ENCODE measurements at regions not wholly inside any gene's neighbourhood (a gene's known extent, or its start where the extent isn't known, plus 50 kb on each side); places are given as distances from the start of the nearest gene placed in this dataset.
"Not testable (repeated sequence)": the region's sequence is repeated elsewhere in the genome, so short reads cannot be mapped to it uniquely, and the experiment has no call there.

DNA sequence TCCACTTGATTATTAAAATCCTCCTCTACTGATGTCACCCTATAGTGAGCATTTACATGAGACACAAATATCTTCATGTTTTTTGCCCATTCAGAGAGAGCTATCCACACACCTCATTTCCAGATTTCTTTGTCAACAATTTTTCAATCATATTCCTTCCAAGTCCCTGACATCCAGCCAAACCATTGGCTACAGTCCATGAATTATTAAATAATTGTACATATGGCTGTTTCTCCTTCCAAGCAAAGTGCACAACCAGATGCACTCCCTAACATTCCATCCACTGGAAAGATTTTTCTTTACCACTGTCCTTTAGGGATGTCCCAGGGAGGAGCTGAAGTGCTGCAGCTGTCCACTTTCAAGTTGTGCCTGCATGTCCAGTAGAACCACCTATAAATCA, 328.0 kb upstream of the MDFIC2 start:
- DNase-seq (ENCODE audit: low read depth) = no peak

DNA sequence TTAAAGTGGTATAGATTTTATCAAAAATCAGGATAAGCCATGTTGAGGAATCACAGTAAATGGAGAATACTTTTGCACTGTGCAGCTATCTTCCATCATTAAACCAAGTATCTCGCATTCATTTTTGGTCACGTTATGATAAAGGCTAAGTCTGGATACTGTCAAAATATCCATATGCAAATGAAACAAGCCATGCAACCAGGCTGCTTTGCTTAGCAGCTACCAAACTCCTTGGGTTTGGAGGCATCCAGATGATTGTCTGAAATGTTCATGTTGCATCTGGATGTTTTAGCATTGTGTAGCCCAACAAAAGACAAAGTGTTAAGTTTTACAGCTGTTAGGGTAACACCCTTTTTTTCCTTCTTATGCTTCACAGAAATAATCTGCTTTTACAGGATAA, 322.9 kb upstream of the MDFIC2 start:
- no peak for DNase-seq (ENCODE audit: low read depth)

DNA sequence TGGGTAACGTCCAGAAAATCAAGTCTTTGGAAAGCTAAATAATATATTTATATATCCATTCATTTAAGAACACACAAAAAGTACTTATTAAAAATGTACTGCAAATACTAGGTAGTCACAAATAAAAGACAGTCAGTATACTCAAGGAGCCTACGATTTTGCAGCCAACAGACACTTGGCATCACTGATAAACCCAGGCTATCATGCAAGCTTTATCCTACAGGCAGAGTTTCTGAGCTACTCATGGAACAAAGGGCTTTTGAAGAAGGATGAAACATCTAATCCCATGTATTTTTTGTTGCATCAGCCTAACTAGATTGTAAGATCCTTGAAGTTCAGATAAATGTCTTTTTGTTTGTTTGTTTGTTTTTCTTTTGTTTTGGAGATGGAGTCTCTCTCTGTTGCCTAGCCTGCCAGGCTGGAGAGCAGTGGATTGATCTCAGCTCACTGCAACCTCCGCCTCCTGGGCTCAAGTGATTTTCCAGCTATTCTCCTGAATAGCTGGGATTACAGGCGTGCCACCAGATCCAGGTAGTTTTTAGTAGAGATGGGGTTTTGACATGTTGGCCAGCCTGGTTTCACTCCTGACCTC, 319.4 kb upstream of the MDFIC2 start:
- no peak for DNase-seq (ENCODE audit: low read depth)

DNA sequence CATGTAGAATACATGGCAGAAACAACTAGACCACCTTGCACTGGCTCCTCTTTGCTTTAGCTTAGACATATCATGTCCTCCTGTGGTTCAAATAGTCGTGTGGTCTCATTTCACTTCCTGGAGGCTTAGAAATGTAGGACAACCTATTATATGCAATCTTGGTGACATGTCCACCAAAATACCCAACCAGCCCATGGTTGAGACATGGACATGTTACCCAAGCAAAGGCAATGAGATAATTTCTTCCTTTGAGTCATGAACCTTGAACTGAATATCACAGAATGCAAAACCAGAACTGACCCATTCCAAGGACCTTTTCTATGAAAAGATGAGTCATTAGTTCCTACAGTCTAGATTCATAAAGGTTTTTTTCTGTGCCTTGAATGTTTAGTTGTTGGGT, 309.0 kb upstream of the MDFIC2 start:
- DNase-seq (ENCODE audit: low read depth) = no peak

DNA sequence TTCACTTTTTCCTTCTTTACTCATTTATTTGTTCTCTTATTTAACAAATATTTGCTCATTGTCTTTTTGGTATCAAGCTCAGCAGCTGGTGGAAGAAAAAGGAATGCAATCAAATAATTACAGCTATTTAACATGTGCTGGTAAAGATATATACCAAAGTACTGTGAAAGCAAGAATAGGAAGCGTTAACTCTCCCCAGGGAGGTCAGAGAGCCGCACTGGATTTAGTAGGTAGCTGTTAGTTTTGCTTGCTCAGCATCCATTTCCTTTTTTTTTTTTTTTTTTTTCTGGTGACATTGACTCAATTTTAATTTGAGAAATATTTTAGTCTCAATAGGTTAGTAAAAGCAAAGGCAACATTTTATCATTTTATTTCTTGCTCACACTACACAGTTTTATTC, 308.5 kb upstream of the MDFIC2 start:
- no peak for DNase-seq (ENCODE audit: low read depth)

DNA sequence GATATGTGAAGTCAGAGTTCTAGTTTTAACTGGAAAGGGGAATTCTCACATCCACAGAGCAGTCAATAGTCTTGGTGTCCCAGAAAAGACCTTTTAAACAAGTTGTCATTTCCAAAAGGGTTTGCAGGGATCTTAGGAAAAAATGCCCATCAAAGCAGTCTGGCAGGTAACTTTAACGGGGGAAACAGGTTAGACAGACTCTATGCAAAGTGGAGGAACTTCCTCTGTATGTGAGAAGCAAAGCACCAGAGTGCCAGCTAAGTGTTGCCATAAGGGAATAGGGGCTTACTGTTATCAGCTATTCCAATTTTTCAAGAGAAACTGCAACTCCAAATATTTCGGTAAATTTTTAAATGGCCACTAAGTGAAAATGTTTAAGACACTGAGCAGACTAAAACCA, 307.9 kb upstream of the MDFIC2 start:
- no peak for DNase-seq (ENCODE audit: low read depth)

DNA sequence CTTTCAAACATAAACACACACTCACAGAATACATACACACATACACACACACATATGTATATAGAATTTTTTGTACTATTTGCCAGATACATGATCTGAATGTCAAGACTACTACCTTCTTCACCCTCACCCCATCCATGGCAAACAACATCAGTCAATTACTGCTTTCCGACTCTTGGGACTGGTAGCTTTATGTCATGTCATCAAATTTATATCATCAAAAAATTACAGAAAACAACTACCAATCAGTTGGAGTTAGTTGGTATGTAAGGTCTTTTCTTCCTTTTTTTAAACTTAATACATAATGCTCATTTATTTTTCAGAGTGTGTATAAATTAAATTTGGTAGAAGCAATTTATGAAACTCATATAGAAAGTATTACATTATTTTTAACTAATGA, 305.7 kb upstream of the MDFIC2 start:
- no peak for DNase-seq (ENCODE audit: low read depth)

DNA sequence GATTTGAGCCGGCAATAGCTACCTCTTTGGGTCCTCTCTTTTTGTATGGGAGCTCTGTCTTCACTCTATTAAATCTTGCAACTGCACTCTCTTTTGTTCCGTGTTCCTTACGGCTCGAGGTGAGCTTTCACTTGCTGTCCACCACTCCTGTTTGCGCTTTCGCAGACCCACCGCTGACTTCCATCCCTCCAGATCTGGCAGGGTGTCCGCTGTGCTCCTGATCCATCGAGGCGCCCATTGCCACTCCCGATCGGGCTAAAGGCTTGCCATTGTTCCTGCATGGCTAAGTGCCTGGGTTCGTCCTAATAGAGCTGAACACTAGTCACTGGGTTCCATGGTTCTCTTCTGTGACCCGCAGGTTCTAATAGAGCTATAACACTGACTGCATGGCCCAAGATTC, 304.9 kb upstream of the MDFIC2 start:
- not testable (repeated sequence) for DNase-seq (ENCODE audit: low read depth)

DNA sequence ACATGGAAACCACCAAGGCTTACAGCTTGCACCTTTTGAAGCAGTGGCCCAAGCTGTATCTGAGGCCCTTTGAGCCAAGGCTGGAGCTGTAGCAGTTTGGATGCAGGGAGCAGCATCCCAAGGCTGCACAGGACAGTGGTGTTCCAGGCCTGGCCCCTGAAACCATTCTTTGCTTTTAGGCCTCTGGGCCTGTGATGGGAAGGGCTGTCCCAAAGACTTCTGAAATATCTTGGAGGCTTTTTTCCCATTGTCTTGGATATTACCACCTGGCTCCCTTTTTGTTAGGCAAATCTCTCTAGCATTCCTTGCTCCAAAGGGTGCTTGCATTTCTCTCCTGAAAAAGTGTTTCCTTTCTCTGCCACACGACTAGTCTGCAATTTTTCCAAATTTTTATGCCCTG, 302.8 kb upstream of the MDFIC2 start:
- DNase-seq (ENCODE audit: low read depth) = no peak

DNA sequence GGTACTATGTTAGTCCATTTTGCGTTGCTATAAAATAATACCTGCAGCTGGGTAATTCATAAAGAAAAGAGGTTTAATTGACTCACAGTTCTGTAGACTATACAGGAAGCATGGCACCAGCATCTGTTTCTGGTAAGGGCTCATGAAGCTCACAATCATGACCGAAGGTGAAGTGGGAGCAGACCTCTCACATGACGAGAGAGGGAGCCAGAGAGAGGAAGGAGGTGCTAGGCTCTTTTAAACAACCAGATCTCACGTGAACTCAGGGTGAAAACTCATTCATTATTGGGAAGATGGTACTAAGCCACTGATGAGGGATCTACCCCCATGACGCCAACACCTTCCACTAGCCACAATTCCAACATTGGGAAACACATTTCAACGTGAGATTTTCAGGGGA, 301.7 kb upstream of the MDFIC2 start:
- no peak for DNase-seq (ENCODE audit: low read depth)

DNA sequence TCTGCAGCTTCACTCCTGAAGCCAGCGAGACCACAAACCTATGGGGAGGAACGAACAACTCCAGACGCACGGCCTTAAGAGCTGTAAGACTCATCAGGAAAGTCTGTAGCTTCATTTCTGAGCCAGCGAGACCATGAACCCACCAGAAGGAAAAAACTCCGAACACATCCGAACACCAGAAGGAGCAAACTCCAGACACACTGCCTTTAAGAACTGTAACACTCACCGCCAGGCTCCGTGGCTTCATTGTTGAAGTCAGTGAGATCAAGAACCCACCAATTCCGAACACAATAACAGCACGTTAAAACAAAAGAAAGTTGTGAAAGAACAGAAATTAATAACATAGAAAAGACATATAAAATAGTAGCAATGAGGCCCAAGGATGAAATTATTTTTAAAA, 300.5 kb upstream of the MDFIC2 start:
- no peak for DNase-seq (ENCODE audit: low read depth)

DNA sequence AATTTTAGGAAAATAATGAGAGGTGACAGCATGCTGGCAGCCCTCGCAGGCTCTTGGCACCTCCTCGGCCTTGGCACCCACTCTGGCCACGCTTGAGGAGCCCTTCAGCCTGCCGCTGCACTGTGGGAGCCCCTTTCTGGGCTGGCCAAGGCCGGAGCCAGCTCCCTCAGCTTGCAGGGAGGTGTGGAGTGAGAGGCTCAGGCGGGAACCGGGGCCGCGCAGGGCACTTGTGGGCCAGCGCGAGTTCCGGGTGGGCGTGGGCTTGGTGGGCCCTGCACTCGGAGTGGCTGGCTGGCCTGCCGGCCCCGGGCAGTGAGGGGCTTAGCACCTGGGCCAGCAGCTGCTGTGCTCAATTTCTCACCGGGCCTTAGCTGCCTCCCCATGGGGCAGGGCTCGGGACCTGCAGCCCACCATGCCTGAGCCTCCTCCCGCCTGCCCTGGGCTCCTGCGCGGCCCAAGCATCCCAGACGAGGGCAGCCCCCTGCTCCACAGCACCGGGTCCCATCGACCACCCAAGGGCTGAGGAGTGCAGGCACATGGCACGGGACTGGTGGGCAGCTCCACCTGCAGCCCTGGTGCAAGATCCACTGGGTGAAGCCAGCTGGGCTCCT, 299.3 kb upstream of the MDFIC2 start:
- not testable (repeated sequence) for DNase-seq (ENCODE audit: low read depth)

DNA sequence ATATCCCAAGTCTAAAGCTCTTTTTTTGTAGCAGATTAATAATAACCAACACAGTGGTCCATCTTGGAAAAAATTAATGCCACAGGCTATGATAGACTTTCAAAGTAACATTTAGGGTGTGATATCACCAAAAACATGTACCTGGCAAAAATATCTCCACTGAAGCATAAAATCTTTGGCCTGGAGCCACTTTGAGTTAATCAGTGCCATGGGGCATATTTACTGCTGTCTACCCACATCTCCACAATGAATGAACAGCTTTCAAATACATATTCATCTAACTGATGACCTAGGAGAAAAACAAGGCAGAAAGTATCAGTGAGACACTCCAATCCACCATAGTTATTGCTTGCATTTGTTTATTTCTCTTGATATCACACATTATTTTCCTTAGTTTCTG, 296.0 kb upstream of the MDFIC2 start:
- no peak for DNase-seq (ENCODE audit: low read depth)

DNA sequence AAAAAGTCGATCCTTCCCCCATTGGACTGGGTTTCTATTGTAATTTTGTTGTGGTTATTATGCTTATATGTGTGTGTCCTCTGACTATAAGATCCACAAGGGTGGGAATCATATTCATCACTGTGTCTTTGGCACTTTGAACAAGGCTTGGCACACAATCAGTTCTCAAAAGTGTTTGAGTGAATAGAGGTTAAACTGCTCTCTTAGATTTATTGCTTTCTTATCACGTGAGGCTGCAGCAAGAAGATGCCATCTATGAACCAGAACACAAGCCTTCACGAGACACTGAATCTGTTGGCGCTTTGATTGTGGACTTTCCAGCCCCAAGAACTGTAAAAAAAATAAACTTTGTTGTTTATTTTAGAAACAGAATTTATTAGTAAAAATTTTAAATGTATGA, 295.0 kb upstream of the MDFIC2 start:
- no peak for DNase-seq (ENCODE audit: low read depth)

DNA sequence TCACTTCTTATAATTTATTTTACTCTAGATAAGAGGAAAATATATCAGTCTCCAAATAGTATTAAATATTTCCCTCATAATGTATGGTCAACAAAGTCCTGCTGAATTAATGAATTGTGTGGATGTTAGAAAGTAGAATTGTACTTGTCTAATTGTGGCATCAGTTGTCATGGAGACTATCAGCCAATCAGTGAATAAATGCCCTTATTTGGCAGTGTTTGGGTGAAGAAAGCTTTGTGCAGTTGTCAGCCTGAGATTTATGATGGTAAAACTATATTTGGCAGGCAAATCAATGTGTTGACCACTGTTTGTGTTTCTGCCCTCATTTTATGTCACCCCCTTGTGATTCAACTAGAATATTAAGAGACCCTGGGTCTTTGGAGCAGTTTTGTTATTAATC, 293.6 kb upstream of the MDFIC2 start:
- DNase-seq (ENCODE audit: low read depth) = peak; percentile 3

DNA sequence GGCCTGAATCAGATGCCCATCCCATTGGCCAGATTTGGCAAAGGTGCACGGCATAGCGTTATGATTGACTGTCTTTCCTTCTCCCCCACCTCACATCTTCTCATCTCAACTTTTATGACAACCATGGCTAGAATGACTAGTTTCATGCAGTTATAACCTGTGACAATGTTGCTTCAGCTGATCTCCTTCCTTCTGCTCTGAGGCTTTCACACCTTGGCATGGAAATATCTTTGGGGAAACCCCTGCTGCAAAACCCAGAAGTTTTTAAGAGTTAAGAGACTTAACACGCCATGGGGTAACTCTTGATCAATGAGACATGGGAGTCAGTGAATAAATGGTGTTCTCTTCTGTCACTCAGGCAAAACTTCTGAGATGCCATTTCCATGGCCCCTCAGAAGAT, 290.7 kb upstream of the MDFIC2 start:
- no peak for DNase-seq (ENCODE audit: low read depth)

DNA sequence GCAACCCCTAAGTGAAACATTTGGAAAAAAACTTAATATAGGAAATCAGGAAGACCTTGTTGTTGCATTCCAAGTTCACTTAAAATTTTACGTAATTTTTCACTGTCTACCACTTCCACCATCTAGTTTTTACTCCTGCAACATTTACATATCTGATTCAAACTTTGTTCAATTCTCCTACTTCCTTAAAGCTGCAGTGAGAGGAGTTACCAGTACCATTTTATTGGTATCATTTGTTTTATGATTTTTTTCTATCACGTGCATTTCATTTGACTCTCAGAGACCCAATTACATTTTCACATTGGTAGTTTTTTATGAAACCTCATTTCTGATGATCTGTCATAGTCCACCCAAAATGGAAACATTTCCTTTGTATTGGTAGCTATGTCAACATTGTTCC, 284.9 kb upstream of the MDFIC2 start:
- no peak for DNase-seq (ENCODE audit: low read depth)

DNA sequence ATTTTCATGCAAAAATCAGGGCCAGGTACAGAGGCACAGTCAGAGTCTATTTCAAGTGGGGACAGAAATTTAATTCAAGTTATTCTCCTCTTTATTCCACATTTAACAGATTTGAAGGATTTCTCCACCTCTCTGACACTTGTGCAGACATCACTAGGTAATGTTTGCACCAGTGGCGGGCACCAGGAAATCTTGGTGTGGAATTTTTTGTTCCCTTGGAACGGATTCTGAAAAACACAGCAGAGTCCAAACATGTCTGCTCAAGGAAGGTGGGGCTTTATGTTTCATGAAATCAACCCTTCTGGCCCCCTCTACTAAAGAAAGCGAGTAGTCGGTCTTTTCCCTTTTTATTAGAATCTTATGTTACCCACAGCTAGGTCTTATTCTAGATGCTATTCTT, 271.2 kb upstream of the MDFIC2 start:
- DNase-seq (ENCODE audit: low read depth) = no peak

DNA sequence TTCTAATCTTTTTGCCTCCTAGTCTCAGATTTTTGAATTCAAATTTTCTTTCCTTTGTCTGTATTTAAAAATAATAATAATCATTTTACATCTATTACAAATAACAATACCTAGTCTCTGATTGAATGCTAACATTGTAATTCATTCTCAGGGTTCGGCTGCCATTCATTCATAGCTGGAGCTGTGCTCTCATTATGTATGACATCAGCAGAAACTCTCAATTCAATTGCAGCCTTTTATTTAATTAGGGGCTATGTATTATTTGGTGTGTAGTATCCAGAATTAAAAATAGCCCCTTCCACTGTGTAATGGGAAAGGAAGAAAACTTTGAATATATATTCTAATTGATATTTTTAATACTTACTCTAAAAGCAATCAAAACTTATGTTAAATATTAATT, 270.4 kb upstream of the MDFIC2 start:
- no peak for DNase-seq (ENCODE audit: low read depth)

DNA sequence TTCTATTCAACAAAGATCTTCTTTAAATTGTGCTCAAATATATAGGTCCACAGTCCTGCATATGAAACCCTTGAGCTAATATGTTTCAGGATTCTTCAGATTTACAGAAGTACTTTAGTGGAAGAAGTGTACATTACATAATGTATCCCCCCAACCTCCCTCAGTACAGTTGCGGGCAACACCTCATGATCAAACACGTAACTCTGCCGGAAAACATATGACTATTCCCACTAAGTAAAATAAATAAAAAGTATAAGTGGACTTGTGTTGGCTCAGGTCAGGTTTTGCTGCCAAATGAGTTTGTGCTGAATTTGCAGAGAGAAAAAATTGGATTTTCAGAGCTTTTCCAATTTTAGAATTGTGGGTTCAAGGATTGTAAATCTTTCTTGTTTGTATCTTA, 267.6 kb upstream of the MDFIC2 start:
- DNase-seq (ENCODE audit: low read depth) = no peak

DNA sequence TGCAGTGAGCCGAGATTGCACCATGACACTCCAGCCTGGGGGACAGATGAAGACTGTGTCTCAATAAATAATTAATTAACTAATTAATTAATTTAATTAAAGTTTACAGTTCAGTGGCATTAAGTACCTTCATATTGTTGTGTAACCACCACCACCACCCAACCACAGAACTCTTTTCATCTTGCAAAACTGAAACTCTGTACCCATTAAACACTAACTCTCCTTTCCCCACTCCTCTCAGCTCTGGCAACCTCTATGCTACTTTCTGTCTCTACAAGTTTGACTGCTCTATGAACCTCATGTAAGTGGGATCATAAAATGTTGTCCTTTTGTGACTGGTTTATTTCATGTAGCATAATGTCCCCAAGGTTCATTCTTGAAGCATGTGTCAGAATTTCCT, 259.3 kb upstream of the MDFIC2 start:
- no peak for DNase-seq (ENCODE audit: low read depth)

DNA sequence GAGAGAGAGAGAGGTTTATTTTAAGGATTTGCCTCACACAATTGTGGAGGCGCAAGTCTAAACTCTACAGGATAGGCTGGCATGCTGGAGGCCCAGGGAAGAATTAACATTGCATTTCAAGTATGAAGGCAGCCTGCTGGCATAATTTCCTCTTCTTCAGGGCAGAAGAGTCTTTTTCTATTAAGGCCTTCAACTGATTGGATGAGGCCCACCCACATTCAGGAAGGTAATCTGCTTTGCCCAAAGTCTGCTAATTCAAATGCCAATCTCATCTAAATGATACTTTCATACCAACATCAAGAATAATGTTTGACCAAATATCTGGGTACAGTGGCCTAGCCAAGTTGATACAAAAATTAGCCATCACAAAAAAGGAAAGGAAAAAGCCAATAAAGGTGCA, 258.1 kb upstream of the MDFIC2 start:
- no peak for DNase-seq (ENCODE audit: low read depth)

DNA sequence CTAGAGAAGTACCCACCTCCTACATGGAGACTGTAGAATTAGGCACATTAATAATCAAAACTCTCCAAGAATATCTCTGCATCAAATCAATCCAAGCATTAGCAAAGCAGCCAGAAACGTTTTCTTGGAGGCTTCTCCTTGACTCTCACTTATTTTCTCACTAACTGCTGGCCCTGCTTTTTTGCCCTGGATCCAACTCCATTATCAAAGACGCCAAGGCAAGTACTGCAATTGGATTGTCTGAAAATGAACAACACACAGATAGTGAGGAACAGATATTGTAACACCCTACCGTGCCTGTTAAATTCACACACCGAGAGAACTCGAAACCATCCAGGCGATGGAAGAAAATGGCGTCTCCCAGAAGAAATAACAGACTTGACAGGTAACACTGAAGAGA, 256.2 kb upstream of the MDFIC2 start:
- DNase-seq (ENCODE audit: low read depth) = no peak

DNA sequence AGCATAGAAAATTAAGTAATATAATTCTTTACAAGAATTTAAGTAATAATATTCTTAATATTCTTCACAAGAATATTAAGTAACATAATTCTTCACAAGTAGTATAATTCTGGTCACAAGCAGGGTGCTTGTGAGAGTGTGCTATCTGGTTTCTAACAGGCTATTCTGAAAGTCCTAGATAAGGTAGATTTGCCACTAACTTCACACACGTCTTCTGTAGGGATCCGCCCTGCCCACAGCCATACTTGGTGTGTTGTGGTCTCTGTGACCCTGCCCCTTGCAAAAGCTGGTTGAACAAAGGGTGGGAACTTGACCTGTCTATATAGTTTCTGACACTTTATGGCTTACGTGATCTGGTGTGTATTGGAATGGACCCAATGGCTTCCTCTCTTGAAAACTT, 253.4 kb upstream of the MDFIC2 start:
- no peak for DNase-seq (ENCODE audit: low read depth)

Data from M059J (cell line).